WTC11 (cell line): ENCODE measurements at regions not wholly inside any gene's neighbourhood (a gene's known extent, or its start where the extent isn't known, plus 50 kb on each side); places are given as distances from the start of the nearest gene placed in this dataset.

Experiments used
- ATAC-seq: fragments of 200-7000 bp; cut with Tn5 transposase; 2 replicates; pipeline ENCODE4 v1.10.0; 2021; ENCODE audit warnings: mild to moderate bottlenecking, moderate library complexity
- CTCF ChIA-PET: fragments of 300-600 bp; sonication (Branson Sonifier 250); formaldehyde crosslinking; loops from one replicate; lab custom pipeline; 2021; ENCODE audit warnings: antibody characterized with exemption; lab: Charles Lee
- POLR2A ChIA-PET: fragments of 350-600 bp; sonication (Branson Sonifier 250); formaldehyde crosslinking; loops from one replicate; lab custom pipeline; 2021; ENCODE audit warnings: antibody characterized with exemption; lab: Charles Lee
- DNase-seq: peaks from one replicate; pipeline ENCODE4 v3.0.0; 2021; ENCODE audit warnings: low spot score
- H3K27ac Mint-ChIP-seq: 2 replicates; pipeline ENCODE4 v1.8.0; 2021; ENCODE audit warnings: mixed read lengths
- H3K27me3 Mint-ChIP-seq: 2 replicates; pipeline ENCODE4 v1.8.0; 2021; ENCODE audit warnings: low read depth, mild to moderate bottlenecking, moderate library complexity, mixed read lengths
- H3K36me3 Mint-ChIP-seq: 2 replicates; pipeline ENCODE4 v1.8.0; 2021; ENCODE audit warnings: mixed read lengths
- H3K4me1 Mint-ChIP-seq: 2 replicates; pipeline ENCODE4 v1.8.0; 2022; ENCODE audit warnings: mixed read lengths
- H3K4me3 Mint-ChIP-seq: 2 replicates; pipeline ENCODE4 v1.8.0; 2021; ENCODE audit warnings: mild to moderate bottlenecking, moderate library complexity, mixed read lengths
- H3K9me3 Mint-ChIP-seq: 2 replicates; pipeline ENCODE4 v1.8.0; 2021; ENCODE audit warnings: mixed read lengths
- ATF1 ChIP-seq: sonication (generic); formaldehyde crosslinking; IDR thresholded peaks from 2 replicates; pipeline ENCODE4 v1.8.1; 2023; ENCODE audit warnings: mild to moderate bottlenecking, moderate library complexity, missing genetic modification reagents
- CBFB ChIP-seq: sonication (generic); formaldehyde crosslinking; IDR thresholded peaks from 2 replicates; pipeline ENCODE4 v1.8.1; 2022; ENCODE audit warnings: mild to moderate bottlenecking, low read depth, missing genetic modification reagents
- ETV6 ChIP-seq: sonication (generic); formaldehyde crosslinking; IDR thresholded peaks from 2 replicates; pipeline ENCODE4 v1.8.1; 2022; ENCODE audit warnings: mild to moderate bottlenecking, missing genetic modification reagents
- GABPB1 ChIP-seq: sonication (generic); formaldehyde crosslinking; IDR thresholded peaks from 2 replicates; pipeline ENCODE4 v1.8.1; 2023; ENCODE audit warnings: mild to moderate bottlenecking, missing genetic modification reagents
- NFE2L1 ChIP-seq: sonication (generic); formaldehyde crosslinking; IDR thresholded peaks from 2 replicates; pipeline ENCODE4 v1.8.1; 2023; ENCODE audit warnings: missing genetic modification reagents
- NR2C2 ChIP-seq: sonication (generic); formaldehyde crosslinking; IDR thresholded peaks from 2 replicates; pipeline ENCODE4 v1.8.0; 2022; ENCODE audit warnings: mild to moderate bottlenecking, missing genetic modification reagents
- NR3C1 ChIP-seq: sonication (generic); formaldehyde crosslinking; conservative IDR thresholded peaks from 2 replicates; pipeline ENCODE4 v1.8.1; 2023; ENCODE audit warnings: low read depth, mild to moderate bottlenecking, missing genetic modification reagents
- PREB ChIP-seq: sonication (generic); formaldehyde crosslinking; IDR thresholded peaks from 2 replicates; pipeline ENCODE4 v1.8.1; 2022; ENCODE audit warnings: mild to moderate bottlenecking, missing genetic modification reagents, moderate library complexity, borderline replicate concordance
- SMAD4 ChIP-seq: sonication (generic); formaldehyde crosslinking; IDR thresholded peaks from 2 replicates; pipeline ENCODE4 v1.8.0; 2022; ENCODE audit warnings: mild to moderate bottlenecking, missing genetic modification reagents
- TEAD1 ChIP-seq: sonication (generic); formaldehyde crosslinking; IDR thresholded peaks from 2 replicates; pipeline ENCODE4 v1.8.0; 2022; ENCODE audit warnings: mild to moderate bottlenecking, missing genetic modification reagents
- TEAD4 ChIP-seq: sonication (generic); formaldehyde crosslinking; IDR thresholded peaks from 2 replicates; pipeline ENCODE4 v1.8.0; 2022; ENCODE audit warnings: mild to moderate bottlenecking, missing genetic modification reagents
- USF2 ChIP-seq: sonication (generic); formaldehyde crosslinking; IDR thresholded peaks from 2 replicates; pipeline ENCODE4 v1.8.1; 2023; ENCODE audit warnings: mild to moderate bottlenecking, missing genetic modification reagents, moderate library complexity
- ZBTB21 ChIP-seq: sonication (generic); formaldehyde crosslinking; IDR thresholded peaks from 2 replicates; pipeline ENCODE4 v1.8.1; 2023; ENCODE audit warnings: mild to moderate bottlenecking, missing genetic modification reagents, borderline replicate concordance
- ZNF219 ChIP-seq: sonication (generic); formaldehyde crosslinking; IDR thresholded peaks from 2 replicates; pipeline ENCODE4 v1.8.0; 2023; ENCODE audit warnings: missing genetic modification reagents, mild to moderate bottlenecking, borderline replicate concordance
- ZNF423 ChIP-seq: fragments of 250-450 bp; sonication (Bioruptor Pico); IDR thresholded peaks from 2 replicates; pipeline ENCODE4 v2.1.2; 2022; ENCODE audit warnings: mild to moderate bottlenecking, moderate library complexity
- ZSCAN18 ChIP-seq: fragments of 250-450 bp; sonication (Bioruptor Pico); IDR thresholded peaks from 2 replicates; pipeline ENCODE4 v2.1.2; 2022; ENCODE audit warnings: mild to moderate bottlenecking, moderate library complexity
- TF ChIP-seq, protein P1 (sequence below): fragments of 250-450 bp; sonication (Bioruptor Pico); IDR thresholded peaks from 2 replicates; pipeline ENCODE4 v1.9.0; 2021; ENCODE audit warnings: mild to moderate bottlenecking
- TF ChIP-seq, protein P2 (sequence below): sonication (generic); formaldehyde crosslinking; IDR thresholded peaks from 2 replicates; pipeline ENCODE4 v1.8.1; 2023; ENCODE audit warnings: mild to moderate bottlenecking, moderate library complexity, missing genetic modification reagents
- TF ChIP-seq, protein P3 (sequence below): sonication (generic); formaldehyde crosslinking; IDR thresholded peaks from 2 replicates; pipeline ENCODE4 v1.8.0; 2023; ENCODE audit warnings: missing genetic modification reagents

- POLR2A ChIA-PET, result no interaction called here
- no peak for TF ChIP-seq ZNF423 (CRISPR knock-in tag)
- no peak for TF ChIP-seq NR3C1 (CRISPR knock-in tag)
- no peak for TF ChIP-seq ZSCAN18 (CRISPR knock-in tag)
- TF ChIP-seq ETV6 (CRISPR knock-in tag), result no peak
- TF ChIP-seq ATF1 (CRISPR knock-in tag), result no peak
- TF ChIP-seq GABPB1, result no peak
- TF ChIP-seq ZNF219 (CRISPR knock-in tag), result no peak
- TF ChIP-seq TEAD4 (CRISPR knock-in tag), result no peak
- no peak for TF ChIP-seq CBFB (CRISPR knock-in tag)
- no peak for TF ChIP-seq NR2C2 (CRISPR knock-in tag)
- TF ChIP-seq USF2 (CRISPR knock-in tag), result no peak
- TF ChIP-seq, protein P1, sequence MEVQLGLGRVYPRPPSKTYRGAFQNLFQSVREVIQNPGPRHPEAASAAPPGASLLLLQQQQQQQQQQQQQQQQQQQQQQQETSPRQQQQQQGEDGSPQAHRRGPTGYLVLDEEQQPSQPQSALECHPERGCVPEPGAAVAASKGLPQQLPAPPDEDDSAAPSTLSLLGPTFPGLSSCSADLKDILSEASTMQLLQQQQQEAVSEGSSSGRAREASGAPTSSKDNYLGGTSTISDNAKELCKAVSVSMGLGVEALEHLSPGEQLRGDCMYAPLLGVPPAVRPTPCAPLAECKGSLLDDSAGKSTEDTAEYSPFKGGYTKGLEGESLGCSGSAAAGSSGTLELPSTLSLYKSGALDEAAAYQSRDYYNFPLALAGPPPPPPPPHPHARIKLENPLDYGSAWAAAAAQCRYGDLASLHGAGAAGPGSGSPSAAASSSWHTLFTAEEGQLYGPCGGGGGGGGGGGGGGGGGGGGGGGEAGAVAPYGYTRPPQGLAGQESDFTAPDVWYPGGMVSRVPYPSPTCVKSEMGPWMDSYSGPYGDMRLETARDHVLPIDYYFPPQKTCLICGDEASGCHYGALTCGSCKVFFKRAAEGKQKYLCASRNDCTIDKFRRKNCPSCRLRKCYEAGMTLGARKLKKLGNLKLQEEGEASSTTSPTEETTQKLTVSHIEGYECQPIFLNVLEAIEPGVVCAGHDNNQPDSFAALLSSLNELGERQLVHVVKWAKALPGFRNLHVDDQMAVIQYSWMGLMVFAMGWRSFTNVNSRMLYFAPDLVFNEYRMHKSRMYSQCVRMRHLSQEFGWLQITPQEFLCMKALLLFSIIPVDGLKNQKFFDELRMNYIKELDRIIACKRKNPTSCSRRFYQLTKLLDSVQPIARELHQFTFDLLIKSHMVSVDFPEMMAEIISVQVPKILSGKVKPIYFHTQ (CRISPR knock-in tag), result no peak
- TF ChIP-seq NFE2L1 (CRISPR knock-in tag), result no peak
- TF ChIP-seq SMAD4 (CRISPR knock-in tag), result no peak
- TF ChIP-seq TEAD1 (CRISPR knock-in tag), result no peak
- TF ChIP-seq PREB, result no peak
- TF ChIP-seq ZBTB21 (CRISPR knock-in tag), result no peak
- TF ChIP-seq, protein P2, sequence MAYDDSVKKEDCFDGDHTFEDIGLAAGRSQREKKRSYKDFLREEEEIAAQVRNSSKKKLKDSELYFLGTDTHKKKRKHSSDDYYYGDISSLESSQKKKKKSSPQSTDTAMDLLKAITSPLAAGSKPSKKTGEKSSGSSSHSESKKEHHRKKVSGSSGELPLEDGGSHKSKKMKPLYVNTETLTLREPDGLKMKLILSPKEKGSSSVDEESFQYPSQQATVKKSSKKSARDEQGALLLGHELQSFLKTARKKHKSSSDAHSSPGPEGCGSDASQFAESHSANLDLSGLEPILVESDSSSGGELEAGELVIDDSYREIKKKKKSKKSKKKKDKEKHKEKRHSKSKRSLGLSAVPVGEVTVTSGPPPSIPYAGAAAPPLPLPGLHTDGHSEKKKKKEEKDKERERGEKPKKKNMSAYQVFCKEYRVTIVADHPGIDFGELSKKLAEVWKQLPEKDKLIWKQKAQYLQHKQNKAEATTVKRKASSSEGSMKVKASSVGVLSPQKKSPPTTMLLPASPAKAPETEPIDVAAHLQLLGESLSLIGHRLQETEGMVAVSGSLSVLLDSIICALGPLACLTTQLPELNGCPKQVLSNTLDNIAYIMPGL (CRISPR knock-in tag), result no peak
- TF ChIP-seq, protein P3, sequence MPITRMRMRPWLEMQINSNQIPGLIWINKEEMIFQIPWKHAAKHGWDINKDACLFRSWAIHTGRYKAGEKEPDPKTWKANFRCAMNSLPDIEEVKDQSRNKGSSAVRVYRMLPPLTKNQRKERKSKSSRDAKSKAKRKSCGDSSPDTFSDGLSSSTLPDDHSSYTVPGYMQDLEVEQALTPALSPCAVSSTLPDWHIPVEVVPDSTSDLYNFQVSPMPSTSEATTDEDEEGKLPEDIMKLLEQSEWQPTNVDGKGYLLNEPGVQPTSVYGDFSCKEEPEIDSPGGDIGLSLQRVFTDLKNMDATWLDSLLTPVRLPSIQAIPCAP, result no peak
- Mint-ChIP-seq H3K4me3 (no peak overlapping the region), H3K4me1 (peaks cover 32% of the 10 kb centered on the region), H3K36me3 (peaks cover 32% of the 10 kb centered on the region), H3K27ac (0 out of 2 replicates have a peak overlapping the region, but pooled peaks have one; percentile 63), H3K27me3 (no peaks in the 10 kb centered on the region; the same call in 1 of the 2 replicates), H3K9me3 (peaks cover 29% of the 10 kb centered on the region)
- no peak for ATAC-seq
- DNase-seq, result no peak
- CTCF ChIA-PET, result no interaction called here
These were observed 1107.2 kb upstream of the CELF2 start for GRCh38 chr10:9910446-9910845.
